ENCODE measurements at regions not wholly inside any gene's neighbourhood (a gene's known extent, or its start where the extent isn't known, plus 50 kb on each side); places are given as distances from the start of the nearest gene placed in this dataset.

- TF ChIP-seq POLR2A (IDR thresholded peaks at IDR 0.05) (no peak), CTCF (IDR thresholded peaks at IDR 0.05) (no peak)
Observed at GRCh38 chr4:28508636-28509035, 1648.0 kb downstream of the STIM2 start.
